Liver (tissue), 8 donors: ENCODE measurements at regions not wholly inside any gene's neighbourhood (a gene's known extent, or its start where the extent isn't known, plus 50 kb on each side); places are given as distances from the start of the nearest gene placed in this dataset.
A peak's percentile ranks its signal among the peaks of the same experiment; 100 is the strongest.

Experiments used
- DNase-seq: peaks from one replicate; pipeline ENCODE4 v3.0.0-alpha.2; 2017; ENCODE audit warnings: low spot score
- H3K27ac ChIP-seq, 2 donors: one replicate each; pipeline ENCODE4 v1.7.0; 2013; ENCODE audit warnings: inconsistent platforms in 2 of 2, low read length in 2 of 2, control low read depth in 1 of 2, low read depth in 1 of 2, mild to moderate bottlenecking in 1 of 2
- H3K27me3 ChIP-seq, 4 donors: one replicate each; pipeline versions ENCODE4 v1.6.1 to v1.7.0; 2013; ENCODE audit warnings: low read length in 3 of 4, inconsistent platforms in 1 of 4, mild to moderate bottlenecking in 1 of 4, moderate library complexity in 1 of 4; ENCODE audit not compliant: control insufficient read depth in 4 of 4, insufficient read depth in 4 of 4
- H3K36me3 ChIP-seq, 4 donors: one replicate each; pipeline versions ENCODE4 v1.6.1 to v1.7.0; 2013; ENCODE audit warnings: low read length in 3 of 4, mild to moderate bottlenecking in 3 of 4, low read depth in 1 of 4, moderate library complexity in 1 of 4; ENCODE audit not compliant: control insufficient read depth in 4 of 4, insufficient read depth in 3 of 4
- H3K4me1 ChIP-seq, 4 donors: one replicate each; pipeline versions ENCODE4 v1.6.1 to v1.7.0; 2013; ENCODE audit warnings: low read length in 3 of 4, mild to moderate bottlenecking in 3 of 4, moderate library complexity in 1 of 4; ENCODE audit not compliant: control insufficient read depth in 4 of 4, insufficient read depth in 4 of 4
- H3K4me3 ChIP-seq, 3 donors: one replicate each; pipeline versions ENCODE4 v1.6.1 to v1.7.0; 2013; ENCODE audit warnings: low read length in 3 of 3, control low read depth in 1 of 3, low read depth in 1 of 3, mild to moderate bottlenecking in 1 of 3
- H3K9ac ChIP-seq, 2 donors: one replicate each; pipeline ENCODE4 v1.7.0; 2013; ENCODE audit warnings: low read length in 2 of 2, mild to moderate bottlenecking in 2 of 2, moderate library complexity in 2 of 2, control low read depth in 1 of 2, low read depth in 1 of 2
- H3K9me3 ChIP-seq, 4 donors: one replicate each; pipeline versions ENCODE4 v1.6.1 to v1.7.0; 2013; ENCODE audit warnings: low read length in 3 of 4; ENCODE audit not compliant: control insufficient read depth in 4 of 4
- ATF3 ChIP-seq: IDR thresholded peaks from 2 replicates; pipeline ENCODE4 v1.6.1; 2016; ENCODE audit warnings: antibody characterized with exemption
- CTCF ChIP-seq: fragments of 150-350 bp; IDR thresholded peaks from 2 replicates; pipeline ENCODE4 v1.5.1; 2017; ENCODE audit warnings: improper control_type of control experiment, low read depth, low read length; ENCODE audit not compliant: missing input control
- EGR1 ChIP-seq, 2 donors: IDR thresholded peaks; 2 replicates each; pipeline ENCODE4 v1.6.1; 2016 to 2018; ENCODE audit warnings: antibody characterized with exemption in 2 of 2, low read depth in 2 of 2
- FOXA1 ChIP-seq: IDR thresholded peaks from 2 replicates; pipeline ENCODE4 v1.6.1; 2016; ENCODE audit warnings: antibody characterized with exemption
- FOXA2 ChIP-seq: IDR thresholded peaks from 2 replicates; pipeline ENCODE4 v1.6.1; 2016; ENCODE audit warnings: antibody characterized with exemption
- GABPA ChIP-seq, 2 donors: IDR thresholded peaks in 1 of 2; conservative IDR thresholded peaks in 1 of 2; 2 replicates each; pipeline ENCODE4 v1.6.1; 2016; ENCODE audit warnings: antibody characterized with exemption in 2 of 2, mild to moderate bottlenecking in 1 of 2, moderate library complexity in 1 of 2
- HNF4A ChIP-seq, 2 donors: conservative IDR thresholded peaks; 2 replicates each; pipeline ENCODE4 v1.6.1; 2016; ENCODE audit warnings: antibody characterized with exemption in 2 of 2, mild to moderate bottlenecking in 2 of 2
- HNF4G ChIP-seq: IDR thresholded peaks from 2 replicates; pipeline ENCODE4 v1.6.1; 2016; ENCODE audit warnings: antibody characterized with exemption
- JUND ChIP-seq, 2 donors: IDR thresholded peaks; 2 replicates each; pipeline ENCODE4 v1.6.1; 2016; ENCODE audit warnings: antibody characterized with exemption in 2 of 2
- MAX ChIP-seq: IDR thresholded peaks from 2 replicates; pipeline ENCODE4 v1.6.1; 2016; ENCODE audit warnings: antibody characterized with exemption
- NR2F2 ChIP-seq: IDR thresholded peaks from 2 replicates; pipeline ENCODE4 v1.6.1; 2016; ENCODE audit warnings: antibody characterized with exemption
- RAD21 ChIP-seq, 2 donors: IDR thresholded peaks; 2 replicates each; pipeline ENCODE4 v1.6.1; 2016; ENCODE audit warnings: antibody characterized with exemption in 2 of 2, mild to moderate bottlenecking in 2 of 2
- REST ChIP-seq: IDR thresholded peaks from 2 replicates; pipeline ENCODE4 v1.6.1; 2016; ENCODE audit warnings: antibody characterized with exemption, mild to moderate bottlenecking
- RXRA ChIP-seq, 2 donors: IDR thresholded peaks; 2 replicates each; pipeline ENCODE4 v1.6.1; 2017 to 2018; ENCODE audit warnings: antibody characterized with exemption in 2 of 2, mild to moderate bottlenecking in 1 of 2
- SP1 ChIP-seq: IDR thresholded peaks from 2 replicates; pipeline ENCODE4 v1.6.1; 2018; ENCODE audit warnings: antibody characterized with exemption, mild to moderate bottlenecking
- TAF1 ChIP-seq: conservative IDR thresholded peaks from 2 replicates; pipeline ENCODE4 v1.6.1; 2016; ENCODE audit warnings: antibody characterized with exemption, mild to moderate bottlenecking
- WGBS: extraction: QIAGEN DNeasy Blood & Tissue Kit; methylation state at CpG from one replicate; pipeline ENCODE4 v1.1.7; 2013; 5-methylcytosine and 5-hydroxymethylcytosine counted together
- TF ChIP-seq, protein P1 (sequence below): IDR thresholded peaks from 2 replicates; pipeline ENCODE4 v1.6.1; 2016; ENCODE audit warnings: antibody characterized with exemption
- donor health status: healthy.
- donor health status: healthy.
- donor health status: healthy.
- donor health status: healthy.
- donor health status: healthy.

GRCh38 chr3:94539937-94540336, 477.1 kb downstream of the NSUN3 start (continued):
- TF ChIP-seq REST (peak; percentile 18), NR2F2 (no peak), GABPA (IDR thresholded peaks at IDR 0.05 in 1 of 2, conservative IDR thresholded peaks at IDR 0.05 in 1 of 2) (no peak), HNF4A (conservative IDR thresholded peaks at IDR 0.05) (peak; percentile 94 to 97), RAD21 (IDR thresholded peaks at IDR 0.05) (peak; percentile 5 to 38), SP1 (peak; percentile 78), EGR1 (IDR thresholded peaks at IDR 0.05; ENCODE audit: low read depth in 2 of 2) (no peak), FOXA1 (no peak), HNF4G (peak; percentile 88)

GRCh38 chr3:94543161-94543560, 480.3 kb downstream of the NSUN3 start:
- Histone ChIP-seq H3K9me3 (no peaks in the 10 kb centered on the region), H3K4me1 (peaks cover 0 to 9% (median 5%) of the 10 kb centered on the region in 4 donors), H3K4me3 (no peak overlapping the region), H3K27ac (no peak overlapping the region), H3K27me3 (no peaks in the 10 kb centered on the region), H3K9ac (no peak overlapping the region), H3K36me3 (no peaks in the 10 kb centered on the region)
- 96% methylated on average over 2 of the region's 2 CpGs for WGBS
- no peak for DNase-seq
- TF ChIP-seq CTCF (no peak), FOXA2 (no peak), NR2F2 (no peak), JUND (IDR thresholded peaks at IDR 0.05) (no peak), HNF4G (no peak), GABPA (IDR thresholded peaks at IDR 0.05 in 1 of 2, conservative IDR thresholded peaks at IDR 0.05 in 1 of 2) (no peak), ATF3 (no peak), EGR1 (IDR thresholded peaks at IDR 0.05; ENCODE audit: low read depth in 2 of 2) (no peak), FOXA1 (no peak), MAX (no peak), RAD21 (IDR thresholded peaks at IDR 0.05) (no peak), RXRA (IDR thresholded peaks at IDR 0.05) (no peak), REST (no peak), TAF1 (no peak), HNF4A (conservative IDR thresholded peaks at IDR 0.05) (no peak), SP1 (no peak)
- TF ChIP-seq, protein P1, sequence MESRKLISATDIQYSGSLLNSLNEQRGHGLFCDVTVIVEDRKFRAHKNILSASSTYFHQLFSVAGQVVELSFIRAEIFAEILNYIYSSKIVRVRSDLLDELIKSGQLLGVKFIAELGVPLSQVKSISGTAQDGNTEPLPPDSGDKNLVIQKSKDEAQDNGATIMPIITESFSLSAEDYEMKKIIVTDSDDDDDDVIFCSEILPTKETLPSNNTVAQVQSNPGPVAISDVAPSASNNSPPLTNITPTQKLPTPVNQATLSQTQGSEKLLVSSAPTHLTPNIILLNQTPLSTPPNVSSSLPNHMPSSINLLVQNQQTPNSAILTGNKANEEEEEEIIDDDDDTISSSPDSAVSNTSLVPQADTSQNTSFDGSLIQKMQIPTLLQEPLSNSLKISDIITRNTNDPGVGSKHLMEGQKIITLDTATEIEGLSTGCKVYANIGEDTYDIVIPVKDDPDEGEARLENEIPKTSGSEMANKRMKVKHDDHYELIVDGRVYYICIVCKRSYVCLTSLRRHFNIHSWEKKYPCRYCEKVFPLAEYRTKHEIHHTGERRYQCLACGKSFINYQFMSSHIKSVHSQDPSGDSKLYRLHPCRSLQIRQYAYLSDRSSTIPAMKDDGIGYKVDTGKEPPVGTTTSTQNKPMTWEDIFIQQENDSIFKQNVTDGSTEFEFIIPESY = no peak
